Ishikawa (cell line): ENCODE measurements at regions not wholly inside any gene's neighbourhood (a gene's known extent, or its start where the extent isn't known, plus 50 kb on each side); places are given as distances from the start of the nearest gene placed in this dataset.

Source experiments
- CEBPB ChIP-seq: IDR thresholded peaks from 2 replicates; pipeline ENCODE4 v1.6.1; 2012
- EP300 ChIP-seq: IDR thresholded peaks from 2 replicates; pipeline ENCODE4 v1.6.1; 2012; ENCODE audit warnings: borderline replicate concordance
- MAX ChIP-seq: IDR thresholded peaks from 2 replicates; pipeline ENCODE4 v1.6.1; 2012
- RAD21 ChIP-seq: IDR thresholded peaks from 2 replicates; pipeline ENCODE4 v1.6.1; 2012; ENCODE audit warnings: low read depth
- TCF12 ChIP-seq: IDR thresholded peaks from 2 replicates; pipeline ENCODE4 v1.6.1; 2012; ENCODE audit warnings: low read depth
- TEAD4 ChIP-seq: IDR thresholded peaks from 2 replicates; pipeline ENCODE4 v1.6.1; 2012
- YY1 ChIP-seq: IDR thresholded peaks from 2 replicates; pipeline ENCODE4 v1.6.1; 2012; ENCODE audit warnings: low read depth
- TF ChIP-seq, protein P1 (sequence below): IDR thresholded peaks from 2 replicates; pipeline ENCODE4 v1.6.1; 2012; ENCODE audit warnings: low read depth, mild to moderate bottlenecking

DNA sequence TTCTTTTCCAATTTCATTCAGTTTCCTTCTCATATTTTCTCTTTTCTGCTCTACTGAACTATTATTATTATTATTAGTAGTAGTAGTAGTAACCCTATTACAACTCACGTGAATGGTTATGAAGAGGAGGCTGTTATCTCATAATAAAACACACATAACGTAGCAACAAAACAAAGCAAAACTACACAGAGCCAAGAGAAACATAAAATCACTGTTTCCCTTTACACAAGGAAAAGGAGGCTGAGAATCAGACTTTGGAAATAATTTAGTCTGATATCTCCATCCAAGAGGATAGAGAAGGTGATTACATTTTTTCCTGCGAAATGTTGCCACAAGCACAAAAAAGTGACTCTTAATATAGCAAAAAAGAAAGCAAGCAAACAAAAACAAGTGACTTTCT, 975.8 kb upstream of the FLRT2 start:
- TF ChIP-seq CEBPB, result no peak
- no peak for TF ChIP-seq TEAD4
- TF ChIP-seq, protein P1, sequence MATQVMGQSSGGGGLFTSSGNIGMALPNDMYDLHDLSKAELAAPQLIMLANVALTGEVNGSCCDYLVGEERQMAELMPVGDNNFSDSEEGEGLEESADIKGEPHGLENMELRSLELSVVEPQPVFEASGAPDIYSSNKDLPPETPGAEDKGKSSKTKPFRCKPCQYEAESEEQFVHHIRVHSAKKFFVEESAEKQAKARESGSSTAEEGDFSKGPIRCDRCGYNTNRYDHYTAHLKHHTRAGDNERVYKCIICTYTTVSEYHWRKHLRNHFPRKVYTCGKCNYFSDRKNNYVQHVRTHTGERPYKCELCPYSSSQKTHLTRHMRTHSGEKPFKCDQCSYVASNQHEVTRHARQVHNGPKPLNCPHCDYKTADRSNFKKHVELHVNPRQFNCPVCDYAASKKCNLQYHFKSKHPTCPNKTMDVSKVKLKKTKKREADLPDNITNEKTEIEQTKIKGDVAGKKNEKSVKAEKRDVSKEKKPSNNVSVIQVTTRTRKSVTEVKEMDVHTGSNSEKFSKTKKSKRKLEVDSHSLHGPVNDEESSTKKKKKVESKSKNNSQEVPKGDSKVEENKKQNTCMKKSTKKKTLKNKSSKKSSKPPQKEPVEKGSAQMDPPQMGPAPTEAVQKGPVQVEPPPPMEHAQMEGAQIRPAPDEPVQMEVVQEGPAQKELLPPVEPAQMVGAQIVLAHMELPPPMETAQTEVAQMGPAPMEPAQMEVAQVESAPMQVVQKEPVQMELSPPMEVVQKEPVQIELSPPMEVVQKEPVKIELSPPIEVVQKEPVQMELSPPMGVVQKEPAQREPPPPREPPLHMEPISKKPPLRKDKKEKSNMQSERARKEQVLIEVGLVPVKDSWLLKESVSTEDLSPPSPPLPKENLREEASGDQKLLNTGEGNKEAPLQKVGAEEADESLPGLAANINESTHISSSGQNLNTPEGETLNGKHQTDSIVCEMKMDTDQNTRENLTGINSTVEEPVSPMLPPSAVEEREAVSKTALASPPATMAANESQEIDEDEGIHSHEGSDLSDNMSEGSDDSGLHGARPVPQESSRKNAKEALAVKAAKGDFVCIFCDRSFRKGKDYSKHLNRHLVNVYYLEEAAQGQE, result no peak
- TF ChIP-seq TCF12, result no peak
- TF ChIP-seq MAX, result no peak
- no peak for TF ChIP-seq YY1
- TF ChIP-seq EP300, result no peak
- no peak for TF ChIP-seq RAD21
